ENCODE measurements at regions not wholly inside any gene's neighbourhood (a gene's known extent, or its start where the extent isn't known, plus 50 kb on each side); places are given as distances from the start of the nearest gene placed in this dataset.

DNA sequence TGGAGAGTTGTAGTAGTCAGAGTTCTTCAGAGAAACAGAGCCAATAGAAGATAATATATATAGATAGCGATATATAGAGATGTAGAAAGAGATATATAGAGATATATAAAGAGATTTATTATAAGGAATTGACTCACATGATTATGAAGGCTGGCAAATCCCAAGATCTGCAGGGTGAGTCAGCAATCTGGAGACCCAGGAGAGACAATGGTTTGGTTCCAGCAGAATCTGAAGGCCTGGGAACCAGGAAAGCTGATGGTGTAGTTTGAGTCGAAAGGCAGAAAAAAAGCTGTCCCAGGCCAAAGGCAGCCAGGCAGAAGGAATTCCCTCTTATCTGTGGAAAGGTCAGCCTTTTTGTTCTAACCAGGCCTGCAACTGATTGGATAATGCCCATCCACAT is 194.1 kb downstream of the NUFIP1 start:
- POLR2A ChIA-PET = no interaction called here
- no peaks in the 10 kb centered on the region for H3K4me1 ChIP-seq
- no peak overlapping the region for H3K4me3 ChIP-seq
- no peak for TF ChIP-seq FOSB (CRISPR knock-in tag; IDR thresholded peaks at IDR 0.05)
- TF ChIP-seq CTCF (IDR thresholded peaks at IDR 0.05) = no peak
- CTCF ChIA-PET = no interaction called here
- H3K27ac ChIP-seq = peak overlapping the region in 1 of 2 experiments; percentile 55; a peak in 3 of 6 replicates
- H3K4me2 ChIP-seq = no peak overlapping the region
- no peaks in the 10 kb centered on the region for H3K9me3 ChIP-seq
- FAIRE-seq = no peak
- no peak for ATAC-seq
- DNase-seq (ENCODE audit: low read depth in 1 of 2, low spot score in 1 of 2) = no peak
- WGBS (ENCODE audit: missing lambda C conversion rate) = 81% methylated on average over 2 of the region's 2 CpGs

DNA sequence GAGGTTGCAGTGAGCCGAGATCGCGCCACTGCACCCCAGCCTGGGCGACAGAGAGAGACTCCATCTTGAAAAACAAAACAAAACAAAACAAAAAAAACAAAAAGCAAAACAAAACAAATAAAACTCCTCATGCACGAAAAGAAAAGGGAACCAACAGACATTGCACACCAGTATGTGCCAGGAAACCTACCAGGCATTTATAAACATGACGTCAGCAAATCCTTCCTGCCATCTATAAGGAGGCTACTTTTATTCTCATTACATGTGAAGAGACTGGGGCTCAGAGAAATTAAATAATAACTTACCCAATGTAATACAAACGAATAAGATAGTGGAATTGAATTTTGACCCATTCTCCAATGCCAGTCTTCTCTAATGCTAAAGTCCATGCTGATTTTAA is 197.2 kb downstream of the NUFIP1 start:
- no peak overlapping the region for H3K27ac ChIP-seq
- FAIRE-seq = no peak
- H3K9me3 ChIP-seq = no peaks in the 10 kb centered on the region
- 86% methylated on average over 7 of the region's 7 CpGs for WGBS (ENCODE audit: missing lambda C conversion rate)
- H3K4me1 ChIP-seq = no peaks in the 10 kb centered on the region
- H3K4me2 ChIP-seq = no peak overlapping the region
- ChIA-PET CTCF (no interaction called here), POLR2A (no interaction called here)
- TF ChIP-seq FOSL2 (IDR thresholded peaks at IDR 0.05) = no peak
- no peak for TF ChIP-seq FOSL2 (CRISPR knock-in tag; IDR thresholded peaks at IDR 0.05)
- peak; percentile 14 for TF ChIP-seq MAFK (IDR thresholded peaks at IDR 0.05; ENCODE audit: partially characterized antibody)
- no peak for DNase-seq (ENCODE audit: low read depth in 1 of 2, low spot score in 1 of 2)
- no peak overlapping the region for H3K4me3 ChIP-seq
- ATAC-seq = no peak

GRCh38 chr13:44790289-44790688 is 199.0 kb downstream of the NUFIP1 start:
- no peak for FAIRE-seq
- no peak for DNase-seq (ENCODE audit: low read depth in 1 of 2, low spot score in 1 of 2)
- Histone ChIP-seq H3K9me3 (no peaks in the 10 kb centered on the region), H3K4me1 (no peaks in the 10 kb centered on the region), H3K27ac (peak overlapping the region in 1 of 2 experiments; percentile 24; a peak in 1 of 6 replicates), H3K4me3 (no peak overlapping the region), H3K4me2 (no peak overlapping the region)
- ChIA-PET CTCF (interaction anchor here (0.9 kb wide), 1 partner anchor 15 kb away, joined by 3 read pairs; no protein-coding TSS in a partner anchor), POLR2A (no interaction called here)
- ATAC-seq = no peak
- WGBS (ENCODE audit: missing lambda C conversion rate) = 56% methylated on average over 1 of the region's 4 CpGs
- TF ChIP-seq SMC3 (IDR thresholded peaks at IDR 0.05) (no peak), ZC3H11A (IDR thresholded peaks at IDR 0.05) (no peak), TFCP2L1 (CRISPR knock-in tag; IDR thresholded peaks at IDR 0.05) (no peak)

- POLR2A ChIA-PET = no interaction called here
- ATAC-seq (no peak), FAIRE-seq (no peak), DNase-seq (ENCODE audit: low read depth in 1 of 2, low spot score in 1 of 2) (no peak)
- H3K4me2 ChIP-seq = no peak overlapping the region
- no peak overlapping the region for H3K4me3 ChIP-seq
- CTCF ChIA-PET = no interaction called here
- H3K27ac ChIP-seq = no peak overlapping the region
- H3K4me1 ChIP-seq = no peaks in the 10 kb centered on the region
- TF ChIP-seq, protein P1, sequence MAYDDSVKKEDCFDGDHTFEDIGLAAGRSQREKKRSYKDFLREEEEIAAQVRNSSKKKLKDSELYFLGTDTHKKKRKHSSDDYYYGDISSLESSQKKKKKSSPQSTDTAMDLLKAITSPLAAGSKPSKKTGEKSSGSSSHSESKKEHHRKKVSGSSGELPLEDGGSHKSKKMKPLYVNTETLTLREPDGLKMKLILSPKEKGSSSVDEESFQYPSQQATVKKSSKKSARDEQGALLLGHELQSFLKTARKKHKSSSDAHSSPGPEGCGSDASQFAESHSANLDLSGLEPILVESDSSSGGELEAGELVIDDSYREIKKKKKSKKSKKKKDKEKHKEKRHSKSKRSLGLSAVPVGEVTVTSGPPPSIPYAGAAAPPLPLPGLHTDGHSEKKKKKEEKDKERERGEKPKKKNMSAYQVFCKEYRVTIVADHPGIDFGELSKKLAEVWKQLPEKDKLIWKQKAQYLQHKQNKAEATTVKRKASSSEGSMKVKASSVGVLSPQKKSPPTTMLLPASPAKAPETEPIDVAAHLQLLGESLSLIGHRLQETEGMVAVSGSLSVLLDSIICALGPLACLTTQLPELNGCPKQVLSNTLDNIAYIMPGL (CRISPR knock-in tag; IDR thresholded peaks at IDR 0.05; ENCODE audit: borderline replicate concordance) = no peak
- TF ChIP-seq HOXA7 (CRISPR knock-in tag; IDR thresholded peaks at IDR 0.05) (no peak), CBX2 (IDR thresholded peaks at IDR 0.05; ENCODE audit: borderline replicate concordance, low read depth) (no peak), SREBF2 (IDR thresholded peaks at IDR 0.05) (no peak), TFCP2L1 (CRISPR knock-in tag; IDR thresholded peaks at IDR 0.05) (no peak), JUN (IDR thresholded peaks at IDR 0.05) (no peak), POLR2A (IDR thresholded peaks at IDR 0.05; ENCODE audit: low read length) (no peak), PHF8 (IDR thresholded peaks at IDR 0.05; ENCODE audit: borderline replicate concordance, low read depth) (no peak), MAFK (IDR thresholded peaks at IDR 0.05; ENCODE audit: partially characterized antibody) (no peak)
- 83% methylated on average over 7 of the region's 7 CpGs for whole genome bisulfite sequencing (ENCODE audit: missing lambda C conversion rate)
- no peaks in the 10 kb centered on the region for H3K9me3 ChIP-seq
Observed at GRCh38 chr13:44787617-44788016, 201.7 kb downstream of the NUFIP1 start.

DNA sequence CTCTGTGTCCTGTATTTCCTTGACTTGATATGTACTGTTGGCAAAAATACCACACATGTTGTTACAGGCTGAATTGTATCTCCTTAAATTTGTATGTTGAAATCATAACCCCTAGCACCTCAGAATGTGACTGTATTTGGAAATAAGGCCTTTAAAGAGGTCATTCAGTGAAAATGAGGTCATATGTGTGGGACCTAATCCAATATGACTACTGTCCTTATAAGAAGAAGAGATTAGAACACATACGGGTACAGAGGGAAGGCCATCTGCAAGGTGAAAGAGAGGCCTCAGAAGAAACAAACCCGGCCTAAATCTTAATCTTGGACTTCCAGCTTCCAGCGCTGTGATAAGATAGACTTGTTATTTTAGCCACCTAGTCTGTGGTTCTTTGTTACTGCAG is 202.5 kb downstream of the NUFIP1 start:
- ATAC-seq = no peak
- TF ChIP-seq HES2 (IDR thresholded peaks at IDR 0.05) (no peak), ZNF302 (CRISPR knock-in tag; IDR thresholded peaks at IDR 0.05) (no peak), EHF (CRISPR knock-in tag; IDR thresholded peaks at IDR 0.05) (no peak), MAFK (IDR thresholded peaks at IDR 0.05; ENCODE audit: partially characterized antibody) (no peak), REST (IDR thresholded peaks at IDR 0.05) (no peak), POLR2AphosphoS2 (conservative IDR thresholded peaks at IDR 0.05; ENCODE audit: low read length) (no peak)
- TF ChIP-seq, protein P2, sequence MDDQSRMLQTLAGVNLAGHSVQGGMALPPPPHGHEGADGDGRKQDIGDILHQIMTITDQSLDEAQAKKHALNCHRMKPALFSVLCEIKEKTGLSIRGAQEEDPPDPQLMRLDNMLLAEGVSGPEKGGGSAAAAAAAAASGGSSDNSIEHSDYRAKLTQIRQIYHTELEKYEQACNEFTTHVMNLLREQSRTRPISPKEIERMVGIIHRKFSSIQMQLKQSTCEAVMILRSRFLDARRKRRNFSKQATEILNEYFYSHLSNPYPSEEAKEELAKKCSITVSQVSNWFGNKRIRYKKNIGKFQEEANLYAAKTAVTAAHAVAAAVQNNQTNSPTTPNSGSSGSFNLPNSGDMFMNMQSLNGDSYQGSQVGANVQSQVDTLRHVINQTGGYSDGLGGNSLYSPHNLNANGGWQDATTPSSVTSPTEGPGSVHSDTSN (IDR thresholded peaks at IDR 0.05) = no peak

More for the DNA sequence above, 202.5 kb downstream of the NUFIP1 start:
- Histone ChIP-seq H3K4me1 (no peaks in the 10 kb centered on the region), H3K9me3 (no peaks in the 10 kb centered on the region), H3K4me3 (no peak overlapping the region), H3K4me2 (no peak overlapping the region), H3K27ac (no peak overlapping the region)
- WGBS (ENCODE audit: missing lambda C conversion rate) = 89% methylated on average over 3 of the region's 3 CpGs
- FAIRE-seq (no peak), DNase-seq (ENCODE audit: low read depth in 1 of 2, low spot score in 1 of 2) (no peak)
- CTCF ChIA-PET = no interaction called here
- POLR2A ChIA-PET = no interaction called here
